ENCODE measurements at regions not wholly inside any gene's neighbourhood (a gene's known extent, or its start where the extent isn't known, plus 50 kb on each side); places are given as distances from the start of the nearest gene placed in this dataset.

DNA sequence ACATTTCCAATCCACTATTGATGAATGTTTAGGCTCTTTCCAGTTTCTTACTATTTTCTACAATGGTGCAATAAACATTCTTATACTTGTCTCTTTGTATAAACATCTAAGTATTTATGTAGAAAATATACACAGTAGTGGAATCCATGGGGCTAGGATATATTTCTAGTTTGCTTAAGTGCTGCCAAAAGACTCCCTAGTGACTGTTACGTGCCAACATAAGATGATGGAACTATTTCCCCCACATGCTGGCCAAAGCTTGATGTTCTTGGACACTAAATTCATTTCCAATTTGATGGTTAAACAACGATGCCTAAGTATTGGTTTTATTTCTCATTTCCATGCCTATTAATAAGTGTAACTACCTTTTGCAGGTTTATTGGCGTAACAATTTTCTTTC is 378.4 kb upstream of the HNRNPA3 start:
- no peaks in the 10 kb centered on the region for H3K9me3 ChIP-seq (ENCODE audit: low read length)
- BruUV-seq (replicated peaks) = no TSS peak
- no peak for DNase-seq (ENCODE audit: low spot score)
- no peak overlapping the region for H2AFZ ChIP-seq (ENCODE audit: low read length)
- POLR2A ChIA-PET = no interaction called here
- H3K4me2 ChIP-seq (ENCODE audit: low read depth, low read length) = no peak overlapping the region
- CTCF ChIA-PET (ENCODE audit: low intra/inter-chr PET ratio, low total read pairs) = no interaction called here
- no peak overlapping the region for H3K9ac ChIP-seq (ENCODE audit: insufficient read depth, low read depth, low read length)
- 11% methylated on average over 3 of the region's 3 CpGs for WGBS (ENCODE audit: low lambda C conversion rate)
- TF ChIP-seq PRDM10 (CRISPR knock-in tag; IDR thresholded peaks at IDR 0.05; ENCODE audit: low read depth) = no peak
- TF ChIP-seq ZSCAN25 (CRISPR knock-in tag; IDR thresholded peaks at IDR 0.05) = no peak
- H3K27ac ChIP-seq (ENCODE audit: extremely low read length, insufficient read depth, low read length) = no peak overlapping the region
- no peaks in the 10 kb centered on the region for H3K79me2 ChIP-seq (ENCODE audit: insufficient read depth, low read length)
- H3K4me1 ChIP-seq (ENCODE audit: insufficient read depth, low read length) = no peaks in the 10 kb centered on the region
- in situ Hi-C loops (cut with HindIII; ENCODE audit: extremely low pct_ligation_motif_present, low pct_unique_long_range_greater_than_20kb) = no loop called here
- H3K4me3 ChIP-seq (replicated peaks in 1 of 3; ENCODE audit: insufficient read depth in 1 of 3, low read depth in 2 of 3, low read length in 3 of 3) = no peak overlapping the region
- no peaks in the 10 kb centered on the region for H3K36me3 ChIP-seq (replicated peaks in 1 of 2; ENCODE audit: control insufficient read depth in 1 of 2, insufficient read depth in 2 of 2, low read length in 2 of 2)
- H4K20me1 ChIP-seq (ENCODE audit: insufficient read depth, low read length) = no peaks in the 10 kb centered on the region
- ATAC-seq = no peak
- intact Hi-C loops (cut with micrococcal nuclease; ENCODE audit: unreplicated experiment) = no loop called here
- FAIRE-seq = no peak
- peaks cover 0 to 3% of the 10 kb centered on the region in 2 experiments; a peak in 1 of 5 replicates for H3K27me3 ChIP-seq (ENCODE audit: control insufficient read depth in 1 of 2, insufficient read depth in 2 of 2, low read length in 2 of 2)

DNA sequence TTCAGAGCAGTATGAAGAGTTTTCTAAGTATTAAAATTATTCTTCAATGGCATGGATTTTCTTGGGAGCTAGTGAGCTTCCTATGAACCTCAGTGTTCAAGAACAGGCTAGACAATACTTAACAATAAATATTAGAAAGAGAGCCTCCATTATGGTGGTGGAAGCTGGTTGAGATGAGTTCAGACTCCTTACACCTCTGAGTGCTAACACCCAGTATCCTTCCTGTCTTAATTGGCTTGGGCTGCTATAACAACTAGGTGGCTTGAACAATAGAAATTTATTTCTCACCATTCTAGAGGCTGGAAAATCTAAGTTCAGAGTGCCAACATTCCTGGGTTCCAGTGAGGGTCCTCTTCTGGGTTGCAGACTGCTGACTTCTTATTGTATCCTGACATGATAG is 369.4 kb upstream of the HNRNPA3 start:
- no peak overlapping the region for H3K4me2 ChIP-seq (ENCODE audit: low read depth, low read length)
- CTCF ChIA-PET (ENCODE audit: low intra/inter-chr PET ratio, low total read pairs) = no interaction called here
- intact Hi-C loops (cut with micrococcal nuclease; ENCODE audit: unreplicated experiment) = no loop called here
- in situ Hi-C loops (cut with HindIII; ENCODE audit: extremely low pct_ligation_motif_present, low pct_unique_long_range_greater_than_20kb) = no loop called here
- H2AFZ ChIP-seq (ENCODE audit: low read length) = no peak overlapping the region
- no peaks in the 10 kb centered on the region for H3K79me2 ChIP-seq (ENCODE audit: insufficient read depth, low read length)
- H3K4me1 ChIP-seq (ENCODE audit: insufficient read depth, low read length) = no peaks in the 10 kb centered on the region
- no peaks in the 10 kb centered on the region for H3K9me3 ChIP-seq (ENCODE audit: low read length)
- no peak overlapping the region for H3K4me3 ChIP-seq (replicated peaks in 1 of 3; ENCODE audit: insufficient read depth in 1 of 3, low read depth in 2 of 3, low read length in 3 of 3)
- no peak for ATAC-seq
- BruUV-seq (replicated peaks) = no TSS peak
- H3K9ac ChIP-seq (ENCODE audit: insufficient read depth, low read depth, low read length) = no peak overlapping the region
- FAIRE-seq = no peak
- H3K36me3 ChIP-seq (replicated peaks in 1 of 2; ENCODE audit: control insufficient read depth in 1 of 2, insufficient read depth in 2 of 2, low read length in 2 of 2) = no peaks in the 10 kb centered on the region
- no peaks in the 10 kb centered on the region for H3K27me3 ChIP-seq (ENCODE audit: control insufficient read depth in 1 of 2, insufficient read depth in 2 of 2, low read length in 2 of 2)
- no peaks in the 10 kb centered on the region for H4K20me1 ChIP-seq (ENCODE audit: insufficient read depth, low read length)
- DNase-seq (ENCODE audit: low spot score) = no peak
- POLR2A ChIA-PET = no interaction called here
- no peak overlapping the region for H3K27ac ChIP-seq (ENCODE audit: extremely low read length, insufficient read depth, low read length)
- TF ChIP-seq NBN (conservative IDR thresholded peaks at IDR 0.05) (no peak), ZNF121 (CRISPR knock-in tag; IDR thresholded peaks at IDR 0.05) (no peak), ZNF484 (CRISPR knock-in tag; IDR thresholded peaks at IDR 0.05; ENCODE audit: borderline replicate concordance, low read depth) (no peak), TCF12 (IDR thresholded peaks at IDR 0.05) (no peak), TCF12 (CRISPR knock-in tag; IDR thresholded peaks at IDR 0.05) (no peak), TOPORS (CRISPR knock-in tag; IDR thresholded peaks at IDR 0.05) (no peak), ZNF703 (CRISPR knock-in tag; IDR thresholded peaks at IDR 0.05; ENCODE audit: borderline replicate concordance) (no peak), SIX4 (CRISPR knock-in tag; IDR thresholded peaks at IDR 0.05) (no peak), SKIL (CRISPR knock-in tag; IDR thresholded peaks at IDR 0.05; ENCODE audit: borderline replicate concordance) (no peak)
- TF ChIP-seq, protein P1, sequence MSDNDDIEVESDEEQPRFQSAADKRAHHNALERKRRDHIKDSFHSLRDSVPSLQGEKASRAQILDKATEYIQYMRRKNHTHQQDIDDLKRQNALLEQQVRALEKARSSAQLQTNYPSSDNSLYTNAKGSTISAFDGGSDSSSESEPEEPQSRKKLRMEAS (IDR thresholded peaks at IDR 0.05) = no peak
- TF ChIP-seq, protein P2, sequence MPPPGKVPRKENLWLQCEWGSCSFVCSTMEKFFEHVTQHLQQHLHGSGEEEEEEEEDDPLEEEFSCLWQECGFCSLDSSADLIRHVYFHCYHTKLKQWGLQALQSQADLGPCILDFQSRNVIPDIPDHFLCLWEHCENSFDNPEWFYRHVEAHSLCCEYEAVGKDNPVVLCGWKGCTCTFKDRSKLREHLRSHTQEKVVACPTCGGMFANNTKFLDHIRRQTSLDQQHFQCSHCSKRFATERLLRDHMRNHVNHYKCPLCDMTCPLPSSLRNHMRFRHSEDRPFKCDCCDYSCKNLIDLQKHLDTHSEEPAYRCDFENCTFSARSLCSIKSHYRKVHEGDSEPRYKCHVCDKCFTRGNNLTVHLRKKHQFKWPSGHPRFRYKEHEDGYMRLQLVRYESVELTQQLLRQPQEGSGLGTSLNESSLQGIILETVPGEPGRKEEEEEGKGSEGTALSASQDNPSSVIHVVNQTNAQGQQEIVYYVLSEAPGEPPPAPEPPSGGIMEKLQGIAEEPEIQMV (CRISPR knock-in tag; IDR thresholded peaks at IDR 0.05; ENCODE audit: low read depth) = no peak

All from HepG2 (cell line).